ENCODE measurements at regions not wholly inside any gene's neighbourhood (a gene's known extent, or its start where the extent isn't known, plus 50 kb on each side); places are given as distances from the start of the nearest gene placed in this dataset.
"Not testable (repeated sequence)": the region's sequence is repeated elsewhere in the genome, so short reads cannot be mapped to it uniquely, and the experiment has no call there.

- DNase-seq (ENCODE audit: low spot score) = no peak
These were observed 137.5 kb downstream of the CCDC71L start for GRCh38 chr7:106523482-106523881.

DNA sequence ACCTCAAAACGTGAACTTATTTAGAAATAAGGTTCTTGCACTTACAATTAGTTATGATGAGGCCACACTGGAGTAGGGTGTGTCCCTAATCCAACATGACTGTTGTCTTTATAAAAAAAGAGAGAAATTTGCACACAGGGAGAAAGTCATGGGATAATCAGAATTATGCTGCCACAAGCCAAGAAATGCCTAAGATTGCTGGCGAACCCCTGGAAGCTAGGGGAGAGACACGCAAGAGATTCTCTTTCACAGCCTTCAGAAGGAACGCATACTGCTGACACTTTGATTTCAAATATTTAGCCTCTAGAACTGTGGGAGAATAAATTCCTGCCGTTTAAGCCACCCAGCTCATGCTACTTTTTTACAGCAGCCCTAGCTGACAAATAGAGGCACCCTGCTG lies 138.3 kb downstream of the CCDC71L start:
- DNase-seq (ENCODE audit: low spot score) = no peak

GRCh38 chr7:106521541-106521940 lies 139.4 kb downstream of the CCDC71L start:
- no peak for DNase-seq (ENCODE audit: low spot score)

DNA sequence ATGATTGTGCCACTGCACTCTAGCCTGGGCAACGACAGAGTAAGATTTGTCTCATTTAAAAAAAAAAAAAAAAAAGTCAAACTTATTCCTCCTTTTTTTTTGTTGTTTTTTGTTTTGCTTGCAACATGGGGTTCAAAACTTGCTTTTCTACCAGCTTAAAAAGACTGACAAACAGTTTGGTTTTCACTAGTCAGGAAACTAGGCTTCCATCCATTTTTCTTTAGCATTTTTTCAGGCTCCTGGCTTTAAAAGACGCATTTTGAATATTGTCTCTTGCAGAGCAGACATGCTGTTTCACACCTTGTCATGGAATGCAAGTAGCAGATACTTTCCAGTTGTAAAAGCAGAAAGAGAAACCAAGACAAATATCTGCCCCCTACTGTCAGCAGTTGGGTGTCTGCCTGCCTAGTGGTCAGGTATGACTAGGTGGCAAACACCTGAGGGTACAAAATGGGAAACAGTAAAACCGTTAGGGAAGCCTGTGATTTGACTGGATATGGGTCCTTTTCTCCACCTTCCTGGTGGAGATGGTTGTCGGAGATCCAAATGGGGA lies 139.9 kb downstream of the CCDC71L start:
- DNase-seq (ENCODE audit: low spot score) = no peak

DNA sequence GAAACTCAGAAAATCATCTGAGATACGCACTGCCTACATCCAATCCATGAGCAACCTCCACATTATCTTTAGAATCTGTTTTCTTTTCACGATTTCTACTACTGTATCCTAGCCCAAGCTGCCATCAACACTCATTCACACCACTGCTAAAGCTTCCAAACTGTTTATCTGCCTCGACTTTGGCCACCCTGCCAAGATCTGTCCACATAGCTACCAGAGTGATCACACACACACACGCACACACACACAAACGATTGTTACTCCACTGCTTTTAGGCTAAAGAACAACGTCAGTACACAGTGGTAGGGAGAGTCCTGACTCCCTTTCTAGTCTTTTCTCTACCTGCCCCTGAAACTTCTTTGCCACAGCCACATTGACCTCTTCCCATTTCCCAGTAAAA lies 142.0 kb downstream of the CCDC71L start:
- DNase-seq (ENCODE audit: low spot score) = no peak

GRCh38 chr7:106518239-106518638 lies 142.7 kb downstream of the CCDC71L start:
- DNase-seq (ENCODE audit: low spot score) = no peak

DNA sequence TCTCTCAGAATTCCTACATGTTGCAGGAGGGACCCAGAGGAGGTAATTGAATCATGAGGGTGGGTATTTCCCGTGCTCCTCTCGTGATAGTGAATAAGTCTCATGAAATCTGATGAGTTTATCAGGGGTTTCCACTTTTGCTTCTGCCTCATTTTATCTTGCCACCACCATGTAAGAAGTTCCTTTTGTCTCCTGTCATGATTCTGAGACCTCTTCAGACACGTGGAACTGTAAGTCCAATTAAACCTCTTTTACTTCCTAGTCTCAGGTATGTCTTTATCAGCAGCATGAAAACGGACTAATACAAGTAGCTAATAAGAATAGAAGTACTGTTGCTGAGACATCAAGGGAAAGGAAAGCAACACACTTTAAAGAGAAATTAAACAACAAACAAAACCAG lies 143.4 kb downstream of the CCDC71L start:
- no peak for DNase-seq (ENCODE audit: low spot score)

- no peak for DNase-seq (ENCODE audit: low spot score)
These were observed 145.6 kb downstream of the CCDC71L start for GRCh38 chr7:106515321-106515720.

- no peak for DNase-seq (ENCODE audit: low spot score)
These were observed 146.1 kb downstream of the CCDC71L start for GRCh38 chr7:106514881-106515280.

DNA sequence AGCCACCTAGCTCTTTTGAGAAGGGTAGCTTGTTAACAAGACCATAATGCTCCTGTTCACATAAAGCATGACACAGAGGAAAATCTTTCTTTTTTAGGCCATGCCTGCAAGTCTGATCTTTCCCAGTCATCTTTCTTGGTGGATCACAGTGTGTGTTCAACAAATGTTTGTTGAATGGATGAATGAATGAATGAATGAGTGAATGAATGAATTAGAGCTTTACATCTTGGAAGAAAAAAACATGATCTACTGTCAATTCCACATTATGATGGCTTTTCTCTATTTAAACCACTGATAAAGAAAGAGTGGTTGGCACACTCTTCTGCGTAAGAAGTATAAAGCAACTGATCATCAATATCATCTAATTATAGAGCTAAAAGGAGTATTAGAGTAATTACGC lies 148.7 kb downstream of the CCDC71L start:
- DNase-seq (ENCODE audit: low spot score) = no peak

GRCh38 chr7:106504645-106505044 lies 156.3 kb downstream of the CCDC71L start:
- no peak for DNase-seq (ENCODE audit: low spot score)

- no peak for DNase-seq (ENCODE audit: low spot score)
These were observed 156.8 kb downstream of the CCDC71L start for GRCh38 chr7:106504207-106504606.

DNA sequence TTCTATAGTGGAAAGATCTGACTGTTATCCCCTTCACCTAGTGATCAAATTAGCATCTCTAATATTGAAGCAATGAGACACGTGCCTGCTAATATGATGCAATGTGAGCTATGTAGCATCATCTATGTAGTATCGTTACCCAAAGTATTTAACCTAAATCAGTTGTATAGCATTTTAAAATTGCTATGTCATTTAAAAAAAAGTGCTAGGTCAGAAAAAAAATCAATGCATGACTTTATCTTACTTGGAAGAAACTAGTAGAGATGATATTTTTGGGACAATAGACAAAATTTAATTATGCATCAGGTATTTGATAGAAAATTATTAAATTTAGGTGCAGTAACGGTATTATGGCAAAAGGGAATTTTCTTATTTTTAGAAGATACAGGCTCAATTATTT lies 157.3 kb downstream of the CCDC71L start:
- DNase-seq (ENCODE audit: low spot score) = no peak

- DNase-seq (ENCODE audit: low spot score) = no peak
These were observed 159.1 kb downstream of the CCDC71L start for GRCh38 chr7:106501605-106502580.

DNA sequence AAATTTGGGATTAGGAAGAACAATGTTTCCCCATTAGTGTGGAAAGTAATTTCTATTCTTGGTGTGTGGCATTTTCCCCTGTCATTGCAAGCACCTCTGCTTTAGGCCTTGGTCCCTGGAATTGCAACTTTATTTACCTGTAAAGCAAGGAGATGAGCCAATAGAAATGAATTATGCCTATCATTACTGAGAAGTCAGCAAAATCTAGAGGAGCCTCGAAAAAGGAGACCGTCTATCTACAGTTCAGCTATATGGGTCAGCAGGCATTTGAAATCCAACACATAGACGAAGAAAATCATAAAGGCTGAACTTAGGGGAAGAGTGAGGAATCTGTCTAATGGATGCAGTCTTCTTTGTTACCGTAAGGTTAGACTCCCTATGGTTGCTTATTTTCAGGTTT lies 161.1 kb downstream of the CCDC71L start:
- DNase-seq (ENCODE audit: low spot score) = no peak

DNA sequence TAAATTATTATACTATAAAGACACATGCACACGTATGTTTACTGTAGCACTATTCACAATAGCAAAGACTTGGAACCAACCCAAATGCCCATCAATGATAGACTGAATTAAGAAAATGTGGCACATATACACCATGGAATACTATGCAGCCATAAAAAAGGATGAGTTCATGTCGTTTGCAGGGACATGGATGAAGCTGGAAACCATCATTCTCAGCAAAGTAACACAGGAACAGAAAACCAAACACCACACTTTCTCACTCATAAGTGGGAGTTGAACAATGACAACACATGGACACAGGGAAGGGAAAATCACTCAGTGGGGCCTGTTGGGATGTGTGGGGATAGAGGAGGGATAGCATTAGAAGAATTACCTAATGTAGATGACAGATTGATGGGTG lies 163.0 kb downstream of the CCDC71L start:
- DNase-seq (ENCODE audit: low spot score) = not testable (repeated sequence)

- DNase-seq (ENCODE audit: low spot score) = no peak
These were observed 167.8 kb downstream of the CCDC71L start for GRCh38 chr7:106493041-106493731.

- no peak for DNase-seq (ENCODE audit: low spot score)
These were observed 172.5 kb downstream of the CCDC71L start for GRCh38 chr7:106488465-106488864.

DNA sequence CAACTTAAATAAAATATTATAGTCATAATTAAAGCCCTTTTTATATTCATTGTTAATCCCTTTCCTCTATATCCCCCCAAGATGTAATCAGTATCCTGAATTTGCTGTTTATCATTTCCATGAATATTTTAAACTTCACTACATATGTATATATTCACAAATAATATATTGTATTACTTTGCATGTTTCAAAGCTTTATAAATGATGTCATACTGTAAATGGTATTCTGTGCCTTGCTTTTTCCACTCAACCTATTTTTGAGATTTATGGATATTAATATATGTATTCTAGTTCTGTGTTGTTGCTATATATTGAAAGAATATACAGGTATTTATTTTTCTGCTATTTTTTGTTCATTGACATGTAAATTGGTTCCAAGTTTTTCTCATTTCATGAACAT lies 173.1 kb downstream of the CCDC71L start:
- DNase-seq (ENCODE audit: low spot score) = no peak

GRCh38 chr7:106486331-106486730 lies 174.6 kb downstream of the CCDC71L start:
- DNase-seq (ENCODE audit: low spot score) = no peak

DNA sequence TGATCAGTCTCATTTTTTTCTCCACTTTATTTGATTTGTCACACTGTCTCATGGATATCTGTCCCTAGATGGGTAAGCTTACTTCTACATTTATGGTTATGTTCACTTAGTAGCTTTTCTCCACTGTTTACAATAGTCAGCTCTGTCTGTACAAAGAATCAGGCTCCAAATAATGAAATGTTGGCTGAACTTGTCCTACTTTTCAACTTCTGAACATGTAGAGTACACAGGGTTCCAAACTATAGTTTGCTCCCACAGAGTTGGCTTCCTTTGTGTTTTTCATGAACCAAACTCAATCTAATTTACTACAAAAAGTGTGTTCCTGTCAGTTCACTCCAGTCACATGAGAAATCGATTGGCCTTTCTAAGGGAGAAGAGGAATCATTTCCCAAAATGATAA lies 175.0 kb downstream of the CCDC71L start:
- no peak for DNase-seq (ENCODE audit: low spot score)

GRCh38 chr7:106485031-106485551 lies 175.9 kb downstream of the CCDC71L start:
- no peak for DNase-seq (ENCODE audit: low spot score)

DNA sequence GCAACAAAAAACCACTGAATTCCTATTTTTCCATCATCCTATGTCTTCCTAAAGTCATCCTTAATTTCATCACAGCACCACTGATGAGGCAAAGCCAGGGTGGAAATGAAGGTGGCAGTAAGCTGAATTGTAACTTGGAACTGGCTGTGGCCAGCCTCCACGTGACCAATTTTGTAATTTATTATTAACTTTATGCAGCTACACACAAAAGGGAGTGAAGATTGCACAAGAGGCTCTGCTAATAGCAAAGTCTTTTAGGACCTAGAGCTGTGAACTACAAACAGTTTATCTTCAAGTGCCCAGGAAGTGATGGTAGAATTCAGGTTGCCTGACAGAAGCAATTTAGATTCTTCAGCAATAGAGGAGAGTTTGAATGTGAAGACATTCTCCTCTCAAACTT lies 176.4 kb downstream of the CCDC71L start:
- DNase-seq (ENCODE audit: low spot score) = no peak
